HepG2 (cell line): ENCODE measurements at regions not wholly inside any gene's neighbourhood (a gene's known extent, or its start where the extent isn't known, plus 50 kb on each side); places are given as distances from the start of the nearest gene placed in this dataset.

Source experiments
- DMAP1 ChIP-seq: IDR thresholded peaks from 2 replicates; pipeline ENCODE4 v1.6.1; 2016
- MLLT10 ChIP-seq: sonication (generic); formaldehyde crosslinking; IDR thresholded peaks from 2 replicates; pipeline ENCODE4 v1.4.0; 2020; ENCODE audit warnings: missing genetic modification reagents
- REL ChIP-seq: sonication (generic); formaldehyde crosslinking; conservative IDR thresholded peaks from 2 replicates; pipeline ENCODE4 v1.8.0; 2022; ENCODE audit warnings: mild to moderate bottlenecking, missing genetic modification reagents, moderate library complexity
- SRF ChIP-seq: IDR thresholded peaks from 2 replicates; pipeline ENCODE4 v1.6.1; 2011; ENCODE audit warnings: mild to moderate bottlenecking, low read depth, low read length, moderate library complexity
- ZNF850 ChIP-seq: sonication (generic); formaldehyde crosslinking; conservative IDR thresholded peaks from 2 replicates; pipeline ENCODE4 v1.9.0; 2021; ENCODE audit warnings: mild to moderate bottlenecking, missing genetic modification reagents
- TF ChIP-seq, protein P1 (sequence below): sonication (generic); formaldehyde crosslinking; IDR thresholded peaks from 2 replicates; pipeline ENCODE4 v1.5.0; 2020; ENCODE audit warnings: mild to moderate bottlenecking, missing genetic modification reagents, borderline replicate concordance
- TF ChIP-seq, protein P2 (sequence below): IDR thresholded peaks from 2 replicates; pipeline ENCODE4 v1.6.1; 2012; ENCODE audit warnings: low read length, improper control_type of control experiment
- TF ChIP-seq, protein P3 (sequence below): sonication (generic); formaldehyde crosslinking; IDR thresholded peaks from 2 replicates; pipeline ENCODE4 v1.8.1; 2023; ENCODE audit warnings: mild to moderate bottlenecking, moderate library complexity, missing genetic modification reagents

DNA sequence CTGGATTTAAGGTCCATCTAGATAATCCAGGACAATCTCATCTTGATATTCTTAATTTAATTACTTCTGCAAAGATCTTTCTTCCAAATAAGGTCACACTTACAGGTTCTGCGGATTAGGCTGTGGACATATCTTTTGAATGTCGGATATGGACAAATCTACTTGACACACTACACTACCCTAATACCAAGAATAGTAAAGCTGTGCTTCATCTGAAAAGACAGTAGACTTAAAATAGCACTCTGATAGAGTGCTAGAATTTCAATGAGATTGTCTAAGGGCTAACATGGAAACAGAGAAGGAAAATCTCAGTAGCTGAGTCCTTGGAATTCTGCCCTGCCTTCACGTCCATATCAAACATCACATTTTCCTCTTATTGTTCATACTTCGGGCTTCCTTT, 1238.0 kb downstream of the EPHA7 start (continued):
- TF ChIP-seq, protein P1, sequence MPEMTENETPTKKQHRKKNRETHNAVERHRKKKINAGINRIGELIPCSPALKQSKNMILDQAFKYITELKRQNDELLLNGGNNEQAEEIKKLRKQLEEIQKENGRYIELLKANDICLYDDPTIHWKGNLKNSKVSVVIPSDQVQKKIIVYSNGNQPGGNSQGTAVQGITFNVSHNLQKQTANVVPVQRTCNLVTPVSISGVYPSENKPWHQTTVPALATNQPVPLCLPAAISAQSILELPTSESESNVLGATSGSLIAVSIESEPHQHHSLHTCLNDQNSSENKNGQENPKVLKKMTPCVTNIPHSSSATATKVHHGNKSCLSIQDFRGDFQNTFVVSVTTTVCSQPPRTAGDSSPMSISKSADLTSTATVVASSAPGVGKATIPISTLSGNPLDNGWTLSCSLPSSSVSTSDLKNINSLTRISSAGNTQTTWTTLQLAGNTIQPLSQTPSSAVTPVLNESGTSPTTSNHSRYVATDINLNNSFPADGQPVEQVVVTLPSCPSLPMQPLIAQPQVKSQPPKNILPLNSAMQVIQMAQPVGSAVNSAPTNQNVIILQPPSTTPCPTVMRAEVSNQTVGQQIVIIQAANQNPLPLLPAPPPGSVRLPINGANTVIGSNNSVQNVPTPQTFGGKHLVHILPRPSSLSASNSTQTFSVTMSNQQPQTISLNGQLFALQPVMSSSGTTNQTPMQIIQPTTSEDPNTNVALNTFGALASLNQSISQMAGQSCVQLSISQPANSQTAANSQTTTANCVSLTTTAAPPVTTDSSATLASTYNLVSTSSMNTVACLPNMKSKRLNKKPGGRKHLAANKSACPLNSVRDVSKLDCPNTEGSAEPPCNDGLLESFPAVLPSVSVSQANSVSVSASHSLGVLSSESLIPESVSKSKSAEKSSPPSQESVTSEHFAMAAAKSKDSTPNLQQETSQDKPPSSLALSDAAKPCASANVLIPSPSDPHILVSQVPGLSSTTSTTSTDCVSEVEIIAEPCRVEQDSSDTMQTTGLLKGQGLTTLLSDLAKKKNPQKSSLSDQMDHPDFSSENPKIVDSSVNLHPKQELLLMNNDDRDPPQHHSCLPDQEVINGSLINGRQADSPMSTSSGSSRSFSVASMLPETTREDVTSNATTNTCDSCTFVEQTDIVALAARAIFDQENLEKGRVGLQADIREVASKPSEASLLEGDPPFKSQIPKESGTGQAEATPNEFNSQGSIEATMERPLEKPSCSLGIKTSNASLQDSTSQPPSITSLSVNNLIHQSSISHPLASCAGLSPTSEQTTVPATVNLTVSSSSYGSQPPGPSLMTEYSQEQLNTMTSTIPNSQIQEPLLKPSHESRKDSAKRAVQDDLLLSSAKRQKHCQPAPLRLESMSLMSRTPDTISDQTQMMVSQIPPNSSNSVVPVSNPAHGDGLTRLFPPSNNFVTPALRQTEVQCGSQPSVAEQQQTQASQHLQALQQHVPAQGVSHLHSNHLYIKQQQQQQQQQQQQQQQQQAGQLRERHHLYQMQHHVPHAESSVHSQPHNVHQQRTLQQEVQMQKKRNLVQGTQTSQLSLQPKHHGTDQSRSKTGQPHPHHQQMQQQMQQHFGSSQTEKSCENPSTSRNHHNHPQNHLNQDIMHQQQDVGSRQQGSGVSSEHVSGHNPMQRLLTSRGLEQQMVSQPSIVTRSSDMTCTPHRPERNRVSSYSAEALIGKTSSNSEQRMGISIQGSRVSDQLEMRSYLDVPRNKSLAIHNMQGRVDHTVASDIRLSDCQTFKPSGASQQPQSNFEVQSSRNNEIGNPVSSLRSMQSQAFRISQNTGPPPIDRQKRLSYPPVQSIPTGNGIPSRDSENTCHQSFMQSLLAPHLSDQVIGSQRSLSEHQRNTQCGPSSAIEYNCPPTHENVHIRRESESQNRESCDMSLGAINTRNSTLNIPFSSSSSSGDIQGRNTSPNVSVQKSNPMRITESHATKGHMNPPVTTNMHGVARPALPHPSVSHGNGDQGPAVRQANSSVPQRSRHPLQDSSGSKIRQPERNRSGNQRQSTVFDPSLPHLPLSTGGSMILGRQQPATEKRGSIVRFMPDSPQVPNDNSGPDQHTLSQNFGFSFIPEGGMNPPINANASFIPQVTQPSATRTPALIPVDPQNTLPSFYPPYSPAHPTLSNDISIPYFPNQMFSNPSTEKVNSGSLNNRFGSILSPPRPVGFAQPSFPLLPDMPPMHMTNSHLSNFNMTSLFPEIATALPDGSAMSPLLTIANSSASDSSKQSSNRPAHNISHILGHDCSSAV (CRISPR knock-in tag) = no peak
- TF ChIP-seq DMAP1 = no peak
- no peak for TF ChIP-seq MLLT10
- TF ChIP-seq REL (CRISPR knock-in tag) = no peak
- TF ChIP-seq, protein P2, sequence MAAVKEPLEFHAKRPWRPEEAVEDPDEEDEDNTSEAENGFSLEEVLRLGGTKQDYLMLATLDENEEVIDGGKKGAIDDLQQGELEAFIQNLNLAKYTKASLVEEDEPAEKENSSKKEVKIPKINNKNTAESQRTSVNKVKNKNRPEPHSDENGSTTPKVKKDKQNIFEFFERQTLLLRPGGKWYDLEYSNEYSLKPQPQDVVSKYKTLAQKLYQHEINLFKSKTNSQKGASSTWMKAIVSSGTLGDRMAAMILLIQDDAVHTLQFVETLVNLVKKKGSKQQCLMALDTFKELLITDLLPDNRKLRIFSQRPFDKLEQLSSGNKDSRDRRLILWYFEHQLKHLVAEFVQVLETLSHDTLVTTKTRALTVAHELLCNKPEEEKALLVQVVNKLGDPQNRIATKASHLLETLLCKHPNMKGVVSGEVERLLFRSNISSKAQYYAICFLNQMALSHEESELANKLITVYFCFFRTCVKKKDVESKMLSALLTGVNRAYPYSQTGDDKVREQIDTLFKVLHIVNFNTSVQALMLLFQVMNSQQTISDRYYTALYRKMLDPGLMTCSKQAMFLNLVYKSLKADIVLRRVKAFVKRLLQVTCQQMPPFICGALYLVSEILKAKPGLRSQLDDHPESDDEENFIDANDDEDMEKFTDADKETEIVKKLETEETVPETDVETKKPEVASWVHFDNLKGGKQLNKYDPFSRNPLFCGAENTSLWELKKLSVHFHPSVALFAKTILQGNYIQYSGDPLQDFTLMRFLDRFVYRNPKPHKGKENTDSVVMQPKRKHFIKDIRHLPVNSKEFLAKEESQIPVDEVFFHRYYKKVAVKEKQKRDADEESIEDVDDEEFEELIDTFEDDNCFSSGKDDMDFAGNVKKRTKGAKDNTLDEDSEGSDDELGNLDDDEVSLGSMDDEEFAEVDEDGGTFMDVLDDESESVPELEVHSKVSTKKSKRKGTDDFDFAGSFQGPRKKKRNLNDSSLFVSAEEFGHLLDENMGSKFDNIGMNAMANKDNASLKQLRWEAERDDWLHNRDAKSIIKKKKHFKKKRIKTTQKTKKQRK = no peak
- TF ChIP-seq SRF = no peak
- TF ChIP-seq, protein P3, sequence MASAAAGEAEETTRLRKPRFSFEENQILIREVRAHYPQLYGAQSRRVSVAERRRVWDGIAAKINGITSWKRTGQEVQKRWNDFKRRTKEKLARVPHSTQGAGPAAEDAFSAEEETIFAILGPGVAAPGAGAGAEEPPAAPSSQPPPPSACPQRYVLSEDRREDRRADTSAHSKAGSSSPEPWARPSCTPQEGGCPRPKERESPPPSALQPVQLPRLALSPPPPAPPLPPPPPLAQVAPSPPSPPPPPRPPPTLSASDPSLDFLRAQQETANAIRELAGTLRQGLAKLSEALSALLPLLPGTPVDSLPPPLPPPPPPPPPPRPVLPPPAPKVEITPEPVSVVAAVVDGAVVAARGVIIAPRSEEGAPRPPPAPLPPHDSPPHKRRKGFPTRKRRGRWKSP (CRISPR knock-in tag) = no peak
- no peak for TF ChIP-seq ZNF850 (CRISPR knock-in tag)
